CD4-positive, alpha-beta T cell treated with Interleukin-4 for 4 hours (primary cell): ENCODE measurements at regions not wholly inside any gene's neighbourhood (a gene's known extent, or its start where the extent isn't known, plus 50 kb on each side); places are given as distances from the start of the nearest gene placed in this dataset.
"Not testable (repeated sequence)": the region's sequence is repeated elsewhere in the genome, so short reads cannot be mapped to it uniquely, and the experiment has no call there.

Experiments
- DNase-seq: peaks from one replicate; pipeline ENCODE4 v3.0.0-alpha.2; 2020

- DNase-seq, result not testable (repeated sequence)
Observed at GRCh38 chr2:22186261-22186828, 1062.6 kb downstream of the TDRD15 start.

- no peak for DNase-seq
Observed at GRCh38 chr2:22189893-22190480, 1066.2 kb downstream of the TDRD15 start.

DNA sequence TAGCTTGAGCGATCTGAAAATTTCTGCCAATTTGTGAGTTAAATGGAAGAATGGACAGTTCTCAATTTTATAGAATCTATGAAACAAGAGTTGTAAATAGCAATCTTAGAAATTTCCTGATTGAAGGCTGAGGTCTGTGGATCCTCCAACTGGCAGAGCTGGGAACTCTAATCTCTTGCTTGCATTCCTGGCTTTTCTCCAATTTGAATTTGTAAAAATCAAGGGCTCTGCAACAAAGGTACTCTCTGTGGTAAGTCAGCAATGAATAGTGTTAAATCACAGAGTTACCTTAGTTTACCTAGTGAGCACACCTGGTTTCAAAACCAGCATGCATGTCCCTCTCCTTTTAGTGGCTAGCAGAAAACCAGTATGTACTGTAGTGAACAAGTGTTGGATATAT lies 1070.5 kb downstream of the TDRD15 start:
- DNase-seq, result no peak

GRCh38 chr2:22196806-22197205 lies 1073.0 kb downstream of the TDRD15 start:
- DNase-seq, result no peak

- DNase-seq, result no peak
Observed at GRCh38 chr2:22198381-22199283, 1074.9 kb downstream of the TDRD15 start.

DNA sequence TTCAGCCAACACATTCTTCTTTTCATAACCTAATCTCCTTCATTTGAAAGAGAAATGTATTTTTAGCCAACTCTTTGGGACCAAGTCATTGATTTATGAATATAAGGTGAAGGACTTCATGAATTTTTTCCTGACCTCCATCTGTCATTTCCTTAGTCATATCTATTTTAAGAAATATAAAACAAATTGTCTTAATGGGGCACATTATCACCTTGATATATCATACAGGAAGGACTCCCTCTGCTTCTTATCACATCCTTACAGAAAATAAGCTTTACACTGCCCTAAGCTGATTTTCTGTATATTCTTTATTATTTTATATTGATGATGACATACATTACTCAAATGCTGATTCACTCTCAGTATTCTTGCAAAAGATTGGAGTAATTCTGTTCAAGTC lies 1076.2 kb downstream of the TDRD15 start:
- no peak for DNase-seq

DNA sequence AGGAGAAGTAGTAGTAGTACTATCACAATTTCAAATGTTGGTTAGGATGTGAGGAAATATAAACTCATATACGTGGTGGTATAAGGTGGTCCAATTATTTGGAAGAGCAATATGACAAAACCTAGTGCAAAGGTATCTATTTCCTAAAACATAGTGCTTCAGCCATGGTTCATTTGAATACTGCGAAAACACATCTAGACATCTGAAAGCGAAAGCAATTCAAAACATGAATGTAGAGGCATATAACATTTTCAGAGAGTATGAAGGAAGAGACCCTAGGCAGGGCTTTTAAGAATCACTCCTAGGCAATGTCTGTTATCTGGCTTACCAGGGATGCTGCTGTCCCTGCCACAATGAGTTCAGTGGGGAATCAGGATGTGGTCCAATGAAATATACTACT lies 1085.8 kb downstream of the TDRD15 start:
- no peak for DNase-seq

- no peak for DNase-seq
Observed at GRCh38 chr2:22213237-22213636, 1089.5 kb downstream of the TDRD15 start.

DNA sequence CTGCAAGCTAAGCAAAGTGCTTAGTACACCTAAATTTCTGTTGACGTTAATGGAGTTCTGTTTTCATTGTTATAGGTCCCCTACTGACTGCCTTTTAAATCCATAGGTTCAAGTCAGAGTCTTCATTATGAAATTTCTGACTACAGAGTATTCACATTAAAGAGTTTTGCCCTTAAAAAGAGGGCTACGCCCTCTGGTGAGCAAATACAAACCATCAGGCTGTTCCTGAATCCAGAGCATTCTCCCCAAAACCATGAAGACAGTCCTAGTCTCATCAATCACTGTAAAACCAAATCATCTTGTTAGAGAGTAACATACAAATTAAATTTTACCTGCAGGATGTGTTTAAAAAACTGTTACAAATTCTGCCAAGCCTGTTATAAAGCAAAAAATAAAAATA lies 1091.7 kb downstream of the TDRD15 start:
- no peak for DNase-seq

DNA sequence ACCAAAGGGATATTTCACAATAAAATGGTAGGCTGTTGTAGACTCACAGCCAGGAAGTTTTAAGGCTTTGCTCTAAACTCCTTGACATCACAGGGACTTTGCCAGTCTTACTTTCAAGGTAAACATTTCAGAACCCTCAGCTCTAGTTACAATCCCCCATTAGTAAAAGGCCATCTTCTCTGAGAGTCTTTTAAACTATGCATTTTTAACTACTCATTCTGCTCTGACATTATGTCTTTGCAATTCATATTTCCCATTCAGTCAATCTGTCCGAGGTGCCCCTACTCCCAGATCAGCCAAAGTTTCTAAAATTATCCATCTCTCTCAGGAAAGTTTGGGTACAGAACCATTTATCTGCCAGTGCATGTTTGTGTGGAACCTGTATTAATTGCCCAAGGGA lies 1094.1 kb downstream of the TDRD15 start:
- DNase-seq, result no peak

GRCh38 chr2:22221006-22221405 lies 1097.2 kb downstream of the TDRD15 start:
- DNase-seq, result no peak

GRCh38 chr2:22238967-22239366 lies 1115.2 kb downstream of the TDRD15 start:
- DNase-seq, result no peak

GRCh38 chr2:22247466-22247865 lies 1123.7 kb downstream of the TDRD15 start:
- no peak for DNase-seq

GRCh38 chr2:22248851-22249250 lies 1125.1 kb downstream of the TDRD15 start:
- no peak for DNase-seq

DNA sequence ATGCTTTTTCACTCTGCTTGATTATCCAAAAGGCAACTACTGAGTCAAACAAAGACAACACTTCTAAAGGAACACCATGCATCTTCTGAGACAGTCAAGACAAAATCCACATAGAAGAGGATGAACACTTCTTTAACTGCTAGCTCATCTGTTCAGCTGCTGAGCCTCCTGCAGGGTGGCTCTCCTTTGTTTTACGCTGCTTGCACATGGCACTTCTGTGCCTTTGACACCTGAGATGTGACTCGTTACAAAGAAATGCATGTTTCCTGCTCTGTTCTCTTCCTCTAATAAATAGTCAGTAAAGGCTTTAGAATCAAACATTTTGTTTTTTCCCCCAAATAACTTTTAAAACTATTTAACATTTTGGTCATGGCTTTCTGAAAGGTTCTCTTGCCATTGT lies 1129.4 kb downstream of the TDRD15 start:
- no peak for DNase-seq

GRCh38 chr2:22261165-22261564 lies 1123.8 kb upstream of the KLHL29 start:
- no peak for DNase-seq

GRCh38 chr2:22270341-22270740 lies 1114.6 kb upstream of the KLHL29 start:
- DNase-seq, result no peak

GRCh38 chr2:22273853-22274252 lies 1111.1 kb upstream of the KLHL29 start:
- DNase-seq, result no peak

DNA sequence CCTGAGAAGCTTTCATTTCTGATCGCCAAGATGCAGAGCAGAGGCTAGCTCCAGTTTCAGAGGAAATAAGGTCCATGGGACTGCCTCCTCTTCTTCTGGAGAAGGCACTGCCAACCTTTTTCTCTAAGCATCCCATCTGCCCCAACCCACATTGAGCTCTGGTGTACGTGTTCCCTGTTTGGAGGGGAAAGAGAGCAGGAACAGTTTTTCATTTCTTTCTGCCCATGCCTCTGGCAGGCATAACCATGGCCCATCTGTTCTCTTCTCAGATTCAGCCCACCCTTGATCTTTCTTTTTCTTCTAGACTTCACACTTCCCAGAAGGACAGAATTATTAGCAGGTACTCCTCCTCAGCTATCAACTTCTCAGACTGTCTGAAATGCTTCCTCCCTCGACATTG lies 1110.3 kb upstream of the KLHL29 start:
- no peak for DNase-seq

GRCh38 chr2:22276696-22277095 lies 1108.3 kb upstream of the KLHL29 start:
- DNase-seq, result no peak

- no peak for DNase-seq
Observed at GRCh38 chr2:22279541-22279940, 1105.4 kb upstream of the KLHL29 start.

GRCh38 chr2:22281033-22281432 lies 1103.9 kb upstream of the KLHL29 start:
- DNase-seq, result no peak

DNA sequence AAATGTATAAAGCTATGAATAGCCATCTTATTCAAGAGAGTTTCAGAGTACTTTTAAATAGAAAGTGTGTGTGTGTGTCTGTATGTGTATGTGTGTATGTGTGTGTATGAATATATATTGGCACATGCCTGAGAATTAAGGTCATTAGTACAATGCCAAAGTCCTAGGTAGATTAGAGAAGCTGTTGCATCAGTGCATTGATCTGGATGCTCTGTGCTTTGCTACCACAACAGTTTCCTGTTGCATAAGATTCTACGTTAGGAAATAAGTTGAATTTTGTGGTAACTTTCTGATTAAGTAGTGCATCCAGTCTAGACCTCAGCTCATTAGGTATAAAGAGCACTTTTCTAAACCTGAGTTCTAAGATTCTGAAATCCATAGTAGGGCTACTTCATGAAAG lies 1102.8 kb upstream of the KLHL29 start:
- DNase-seq, result no peak

DNA sequence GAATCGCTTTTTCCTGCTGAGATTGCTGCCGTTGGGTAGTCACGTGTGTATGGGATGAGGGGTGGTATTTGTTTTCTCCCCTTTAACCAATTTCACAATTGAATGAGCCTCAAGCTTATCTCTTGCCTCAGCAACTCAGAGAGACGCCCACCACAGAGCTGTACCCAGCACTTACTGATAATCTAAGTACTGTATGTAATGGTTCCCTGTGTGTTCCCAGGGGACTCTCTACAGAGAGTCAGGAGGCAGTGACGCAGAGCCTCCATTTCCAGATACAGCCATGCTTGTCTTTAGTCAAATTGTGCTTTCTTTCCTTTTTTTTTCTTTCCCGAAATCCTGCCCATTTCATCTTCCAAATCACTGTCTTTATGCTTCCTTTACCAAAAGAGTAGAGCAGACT lies 1102.1 kb upstream of the KLHL29 start:
- no peak for DNase-seq
